HG03135 (cell line): ENCODE measurements at regions not wholly inside any gene's neighbourhood (a gene's known extent, or its start where the extent isn't known, plus 50 kb on each side); places are given as distances from the start of the nearest gene placed in this dataset.
"Not testable (repeated sequence)": the region's sequence is repeated elsewhere in the genome, so short reads cannot be mapped to it uniquely, and the experiment has no call there.

ENCODE experiments used
- ATAC-seq: cut with Tn5 transposase; IDR thresholded peaks from one replicate; pipeline ENCODE4 v1.9.1; 2021; ENCODE audit warnings: mild to moderate bottlenecking, moderate library complexity; ENCODE audit not compliant: unreplicated experiment

GRCh38 chr4:155026715-155027114, 181.7 kb upstream of the NPY2R start:
- ATAC-seq, result no peak

- ATAC-seq, result no peak
Measured at GRCh38 chr4:155032521-155033229, 175.8 kb upstream of the NPY2R start.

- ATAC-seq, result no peak
Measured at GRCh38 chr4:155033604-155034003, 174.8 kb upstream of the NPY2R start.

- ATAC-seq, result no peak
Measured at GRCh38 chr4:155037031-155037430, 171.4 kb upstream of the NPY2R start.

GRCh38 chr4:155038459-155038858, 170.0 kb upstream of the NPY2R start:
- ATAC-seq, result no peak

- ATAC-seq, result no peak
Measured at GRCh38 chr4:155039162-155039561, 169.3 kb upstream of the NPY2R start.

- ATAC-seq, result no peak
Measured at GRCh38 chr4:155040031-155040430, 168.4 kb upstream of the NPY2R start.

- no peak for ATAC-seq
Measured at GRCh38 chr4:155042014-155042413, 166.4 kb upstream of the NPY2R start.

- not testable (repeated sequence) for ATAC-seq
Measured at GRCh38 chr4:155044251-155044650, 164.2 kb upstream of the NPY2R start.

GRCh38 chr4:155047755-155048154, 160.7 kb upstream of the NPY2R start:
- no peak for ATAC-seq

GRCh38 chr4:155054042-155054441, 154.4 kb upstream of the NPY2R start:
- not testable (repeated sequence) for ATAC-seq

GRCh38 chr4:155060419-155060818, 148.0 kb upstream of the NPY2R start:
- no peak for ATAC-seq

GRCh38 chr4:155060873-155061272, 147.6 kb upstream of the NPY2R start:
- no peak for ATAC-seq

GRCh38 chr4:155062948-155063347, 145.5 kb upstream of the NPY2R start:
- ATAC-seq, result no peak

- ATAC-seq, result not testable (repeated sequence)
Measured at GRCh38 chr4:155064934-155065333, 143.5 kb upstream of the NPY2R start.

GRCh38 chr4:155066871-155067270, 141.6 kb upstream of the NPY2R start:
- ATAC-seq, result no peak

- ATAC-seq, result no peak
Measured at GRCh38 chr4:155071962-155072361, 136.5 kb upstream of the NPY2R start.

GRCh38 chr4:155072417-155072816, 136.0 kb upstream of the NPY2R start:
- no peak for ATAC-seq

- ATAC-seq, result no peak
Measured at GRCh38 chr4:155073852-155074251, 134.6 kb upstream of the NPY2R start.

- ATAC-seq, result no peak
Measured at GRCh38 chr4:155076256-155076785, 132.1 kb upstream of the NPY2R start.

GRCh38 chr4:155077452-155078229, 130.8 kb upstream of the NPY2R start:
- ATAC-seq, result no peak

- ATAC-seq, result no peak
Measured at GRCh38 chr4:155079871-155080270, 128.6 kb upstream of the NPY2R start.
